ENCODE measurements at regions not wholly inside any gene's neighbourhood (a gene's known extent, or its start where the extent isn't known, plus 50 kb on each side); places are given as distances from the start of the nearest gene placed in this dataset.
"Not testable (repeated sequence)": the region's sequence is repeated elsewhere in the genome, so short reads cannot be mapped to it uniquely, and the experiment has no call there.

GRCh38 chr14:26655128-26655527 lies 57.3 kb upstream of the NOVA1 start:
- Histone ChIP-seq H3K27ac (ENCODE audit: low read length) (no peak overlapping the region), H3K9me3 (ENCODE audit: control insufficient read depth, low read depth, low read length) (peaks cover 2% of the 10 kb centered on the region), H3K27me3 (ENCODE audit: control insufficient read depth, insufficient read depth, low read length) (no peaks in the 10 kb centered on the region), H3K4me3 (ENCODE audit: low read length) (no peak overlapping the region), H3K4me1 (ENCODE audit: control insufficient read depth, insufficient read depth, low read length) (no peaks in the 10 kb centered on the region), H3K36me3 (ENCODE audit: control insufficient read depth, insufficient read depth, low read length) (no peaks in the 10 kb centered on the region)
- no peak for DNase-seq
- WGBS (ENCODE audit: insufficient coverage, low lambda C conversion rate), result 96% methylated on average over 4 of the region's 5 CpGs

GRCh38 chr14:26663506-26663905 lies 65.7 kb upstream of the NOVA1 start:
- no peak overlapping the region for H3K27ac ChIP-seq (ENCODE audit: low read length)
- H3K36me3 ChIP-seq (ENCODE audit: control insufficient read depth, insufficient read depth, low read length), result no peaks in the 10 kb centered on the region
- no peak for DNase-seq
- H3K4me3 ChIP-seq (ENCODE audit: low read length), result no peak overlapping the region
- H3K27me3 ChIP-seq (ENCODE audit: control insufficient read depth, insufficient read depth, low read length), result no peaks in the 10 kb centered on the region
- H3K4me1 ChIP-seq (ENCODE audit: control insufficient read depth, insufficient read depth, low read length), result no peaks in the 10 kb centered on the region
- WGBS (ENCODE audit: insufficient coverage, low lambda C conversion rate), result 89% methylated on average over 1 of the region's 1 CpG
- H3K9me3 ChIP-seq (ENCODE audit: control insufficient read depth, low read depth, low read length), result peaks cover 2% of the 10 kb centered on the region

GRCh38 chr14:26678732-26679420 lies 81.0 kb upstream of the NOVA1 start:
- H3K4me3 ChIP-seq (ENCODE audit: low read length); H3K27me3 ChIP-seq (ENCODE audit: control insufficient read depth, insufficient read depth, low read length); H3K36me3 ChIP-seq (ENCODE audit: control insufficient read depth, insufficient read depth, low read length); DNase-seq; H3K9me3 ChIP-seq (ENCODE audit: control insufficient read depth, low read depth, low read length); H3K4me1 ChIP-seq (ENCODE audit: control insufficient read depth, insufficient read depth, low read length); H3K27ac ChIP-seq (ENCODE audit: low read length): not testable (repeated sequence)
- 100% methylated on average over 1 of the region's 31 CpGs for WGBS (ENCODE audit: insufficient coverage, low lambda C conversion rate)

GRCh38 chr14:26685401-26685800 lies 87.6 kb upstream of the NOVA1 start:
- no peaks in the 10 kb centered on the region for H3K4me1 ChIP-seq (ENCODE audit: control insufficient read depth, insufficient read depth, low read length)
- no peaks in the 10 kb centered on the region for H3K36me3 ChIP-seq (ENCODE audit: control insufficient read depth, insufficient read depth, low read length)
- no peaks in the 10 kb centered on the region for H3K9me3 ChIP-seq (ENCODE audit: control insufficient read depth, low read depth, low read length)
- no peak overlapping the region for H3K4me3 ChIP-seq (ENCODE audit: low read length)
- no peak overlapping the region for H3K27ac ChIP-seq (ENCODE audit: low read length)
- no peak for DNase-seq
- WGBS (ENCODE audit: insufficient coverage, low lambda C conversion rate), result 100% methylated on average over 1 of the region's 1 CpG
- H3K27me3 ChIP-seq (ENCODE audit: control insufficient read depth, insufficient read depth, low read length), result no peaks in the 10 kb centered on the region

- Histone ChIP-seq H3K4me1 (ENCODE audit: control insufficient read depth, insufficient read depth, low read length) (no peaks in the 10 kb centered on the region), H3K9me3 (ENCODE audit: control insufficient read depth, low read depth, low read length) (no peaks in the 10 kb centered on the region), H3K4me3 (ENCODE audit: low read length) (no peak overlapping the region), H3K27ac (ENCODE audit: low read length) (no peak overlapping the region), H3K27me3 (ENCODE audit: control insufficient read depth, insufficient read depth, low read length) (no peaks in the 10 kb centered on the region), H3K36me3 (ENCODE audit: control insufficient read depth, insufficient read depth, low read length) (no peaks in the 10 kb centered on the region)
- no CpG with 5 or more reads among the region's 2 CpGs for WGBS (ENCODE audit: insufficient coverage, low lambda C conversion rate)
- DNase-seq, result no peak
Observed at GRCh38 chr14:26687301-26687837, 89.5 kb upstream of the NOVA1 start.

GRCh38 chr14:26694521-26694920 lies 96.7 kb upstream of the NOVA1 start:
- Histone ChIP-seq H3K36me3 (ENCODE audit: control insufficient read depth, insufficient read depth, low read length) (no peaks in the 10 kb centered on the region), H3K27me3 (ENCODE audit: control insufficient read depth, insufficient read depth, low read length) (no peaks in the 10 kb centered on the region), H3K9me3 (ENCODE audit: control insufficient read depth, low read depth, low read length) (no peaks in the 10 kb centered on the region), H3K4me1 (ENCODE audit: control insufficient read depth, insufficient read depth, low read length) (no peaks in the 10 kb centered on the region), H3K4me3 (ENCODE audit: low read length) (no peak overlapping the region), H3K27ac (ENCODE audit: low read length) (no peak overlapping the region)
- DNase-seq, result no peak

GRCh38 chr14:26702721-26703230 lies 104.9 kb upstream of the NOVA1 start:
- Histone ChIP-seq H3K27me3 (ENCODE audit: control insufficient read depth, insufficient read depth, low read length) (no peaks in the 10 kb centered on the region), H3K4me3 (ENCODE audit: low read length) (no peak overlapping the region), H3K4me1 (ENCODE audit: control insufficient read depth, insufficient read depth, low read length) (no peaks in the 10 kb centered on the region), H3K27ac (ENCODE audit: low read length) (no peak overlapping the region), H3K36me3 (ENCODE audit: control insufficient read depth, insufficient read depth, low read length) (no peaks in the 10 kb centered on the region), H3K9me3 (ENCODE audit: control insufficient read depth, low read depth, low read length) (no peaks in the 10 kb centered on the region)
- 80% methylated on average over 2 of the region's 4 CpGs for WGBS (ENCODE audit: insufficient coverage, low lambda C conversion rate)
- DNase-seq, result no peak

GRCh38 chr14:26703686-26704366 lies 106.0 kb upstream of the NOVA1 start:
- Histone ChIP-seq H3K27ac (ENCODE audit: low read length) (no peak overlapping the region), H3K4me1 (ENCODE audit: control insufficient read depth, insufficient read depth, low read length) (no peaks in the 10 kb centered on the region), H3K9me3 (ENCODE audit: control insufficient read depth, low read depth, low read length) (no peaks in the 10 kb centered on the region), H3K27me3 (ENCODE audit: control insufficient read depth, insufficient read depth, low read length) (no peaks in the 10 kb centered on the region), H3K4me3 (ENCODE audit: low read length) (no peak overlapping the region), H3K36me3 (ENCODE audit: control insufficient read depth, insufficient read depth, low read length) (no peaks in the 10 kb centered on the region)
- no peak for DNase-seq
- 100% methylated on average over 1 of the region's 2 CpGs for WGBS (ENCODE audit: insufficient coverage, low lambda C conversion rate)

- Histone ChIP-seq H3K27me3 (ENCODE audit: control insufficient read depth, insufficient read depth, low read length) (no peaks in the 10 kb centered on the region), H3K4me3 (ENCODE audit: low read length) (no peak overlapping the region), H3K9me3 (ENCODE audit: control insufficient read depth, low read depth, low read length) (no peaks in the 10 kb centered on the region), H3K4me1 (ENCODE audit: control insufficient read depth, insufficient read depth, low read length) (no peaks in the 10 kb centered on the region), H3K36me3 (ENCODE audit: control insufficient read depth, insufficient read depth, low read length) (no peaks in the 10 kb centered on the region), H3K27ac (ENCODE audit: low read length) (no peak overlapping the region)
- DNase-seq, result no peak
- WGBS (ENCODE audit: insufficient coverage, low lambda C conversion rate), result 80% methylated on average over 2 of the region's 3 CpGs
Observed at GRCh38 chr14:26707234-26707633, 109.4 kb upstream of the NOVA1 start.

GRCh38 chr14:26709019-26709418 lies 111.2 kb upstream of the NOVA1 start:
- Histone ChIP-seq H3K4me3 (ENCODE audit: low read length) (no peak overlapping the region), H3K4me1 (ENCODE audit: control insufficient read depth, insufficient read depth, low read length) (no peaks in the 10 kb centered on the region), H3K27ac (ENCODE audit: low read length) (no peak overlapping the region), H3K27me3 (ENCODE audit: control insufficient read depth, insufficient read depth, low read length) (no peaks in the 10 kb centered on the region), H3K9me3 (ENCODE audit: control insufficient read depth, low read depth, low read length) (no peaks in the 10 kb centered on the region), H3K36me3 (ENCODE audit: control insufficient read depth, insufficient read depth, low read length) (no peaks in the 10 kb centered on the region)
- DNase-seq, result no peak

- no peaks in the 10 kb centered on the region for H3K4me1 ChIP-seq (ENCODE audit: control insufficient read depth, insufficient read depth, low read length)
- no peak overlapping the region for H3K27ac ChIP-seq (ENCODE audit: low read length)
- WGBS (ENCODE audit: insufficient coverage, low lambda C conversion rate), result 100% methylated on average over 2 of the region's 3 CpGs
- H3K9me3 ChIP-seq (ENCODE audit: control insufficient read depth, low read depth, low read length), result no peaks in the 10 kb centered on the region
- DNase-seq, result no peak
- H3K27me3 ChIP-seq (ENCODE audit: control insufficient read depth, insufficient read depth, low read length), result no peaks in the 10 kb centered on the region
- H3K36me3 ChIP-seq (ENCODE audit: control insufficient read depth, insufficient read depth, low read length), result no peaks in the 10 kb centered on the region
- H3K4me3 ChIP-seq (ENCODE audit: low read length), result no peak overlapping the region
Observed at GRCh38 chr14:26719514-26719913, 121.7 kb upstream of the NOVA1 start.

Data from large intestine (tissue), 3 donors.